Stimulated activated CD8-positive, alpha-beta memory T cell treated with anti-CD3 and anti-CD28 coated beads, Interleukin-12 subunit alpha, Interleukin-12 subunit beta, amount 100 ng/mL, for 24 hours (primary cell): ENCODE measurements at regions not wholly inside any gene's neighbourhood (a gene's known extent, or its start where the extent isn't known, plus 50 kb on each side); places are given as distances from the start of the nearest gene placed in this dataset.
"Not testable (repeated sequence)": the region's sequence is repeated elsewhere in the genome, so short reads cannot be mapped to it uniquely, and the experiment has no call there.

ENCODE experiments used
- DNase-seq: peaks from one replicate; pipeline ENCODE4 v3.0.0-alpha.2; 2020; ENCODE audit errors: extremely low read depth

DNA sequence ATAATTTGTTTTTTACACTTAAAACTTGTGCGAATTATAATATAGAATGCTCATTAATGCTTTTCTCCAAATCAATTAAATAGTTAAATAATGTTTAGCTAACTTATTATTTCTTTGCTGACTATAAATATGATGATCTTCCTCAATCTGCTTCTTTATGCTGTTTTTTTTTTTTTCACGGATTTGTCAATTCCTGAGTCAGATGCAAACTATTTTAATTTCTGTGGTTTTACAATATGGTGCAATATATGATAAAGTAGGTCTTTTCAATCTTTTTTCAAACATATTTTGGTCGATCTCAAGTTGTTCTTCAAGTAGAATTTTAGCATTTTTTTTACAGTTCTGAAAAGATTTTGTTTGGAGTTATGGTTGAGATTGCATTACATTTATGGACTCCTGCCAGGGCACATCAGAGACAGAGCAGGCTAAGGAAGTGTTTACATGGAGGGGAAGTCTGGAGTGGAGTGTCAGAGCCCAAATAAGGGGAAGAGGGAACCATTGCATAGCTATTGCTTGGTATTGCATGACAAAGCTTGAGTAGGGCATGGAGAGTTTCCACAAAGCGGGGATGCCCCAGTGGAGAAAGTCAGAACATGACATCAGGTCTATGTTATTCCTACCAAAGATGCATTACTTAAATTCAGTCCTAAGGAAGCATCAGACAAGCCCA lies 204.4 kb downstream of the OTUD1 start:
- no peak for DNase-seq

DNA sequence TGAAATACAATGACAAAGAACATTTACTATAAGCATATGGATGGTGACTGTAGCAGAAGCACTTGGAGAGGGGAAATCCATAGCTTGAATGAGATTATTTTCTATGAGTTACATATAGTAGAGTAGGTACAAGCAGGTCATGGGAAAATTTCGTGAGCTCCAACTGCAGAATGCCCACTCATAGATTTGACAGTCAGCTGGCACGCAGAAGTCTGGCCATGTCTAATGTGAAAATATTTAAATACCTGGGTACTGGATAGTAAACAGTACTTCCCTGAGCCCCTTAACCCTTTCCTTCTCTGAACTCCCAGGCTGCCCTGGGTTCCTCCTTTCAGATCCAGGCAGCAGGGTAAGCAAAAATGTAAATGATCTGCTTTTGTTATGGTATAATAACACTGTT lies 209.7 kb downstream of the OTUD1 start:
- DNase-seq: no peak

DNA sequence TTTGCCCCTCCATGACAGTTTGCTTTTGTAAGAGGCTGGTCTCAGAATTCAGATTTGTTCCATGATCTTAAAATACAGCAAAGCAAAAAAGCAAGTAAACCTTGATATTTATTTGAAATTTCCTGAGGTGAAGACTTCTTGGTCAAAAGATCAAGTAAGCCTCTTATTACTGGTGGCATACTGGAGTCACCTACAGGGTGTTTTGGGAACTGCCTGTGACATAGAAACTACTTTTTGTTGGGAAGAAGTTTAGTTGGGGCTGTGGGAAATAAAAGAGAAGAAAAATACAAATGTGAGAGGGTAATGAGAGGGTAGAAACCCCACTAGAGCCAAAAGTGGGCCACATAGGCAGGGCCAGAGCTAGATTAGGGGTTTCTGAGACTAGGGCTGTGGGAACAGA lies 217.9 kb downstream of the OTUD1 start:
- no peak for DNase-seq

DNA sequence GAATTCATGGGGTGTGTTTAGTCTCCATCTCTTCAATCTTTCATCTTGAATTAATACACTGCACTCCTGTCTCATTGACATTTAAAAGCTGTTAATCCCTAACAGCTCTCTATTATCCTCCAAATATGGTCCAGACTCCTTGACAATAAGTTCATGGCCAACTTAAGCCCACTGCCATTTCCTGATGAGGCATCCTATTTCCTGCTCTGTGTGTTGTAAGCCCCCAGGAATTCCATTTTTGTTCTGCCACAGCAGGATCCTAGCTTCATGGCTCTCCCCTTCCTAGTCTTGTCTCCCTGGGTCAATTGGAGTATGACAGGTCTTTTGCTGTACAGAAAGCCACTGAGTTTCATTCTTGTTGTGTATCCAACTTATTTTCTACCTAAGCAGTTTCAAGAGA lies 218.8 kb downstream of the OTUD1 start:
- no peak for DNase-seq

DNA sequence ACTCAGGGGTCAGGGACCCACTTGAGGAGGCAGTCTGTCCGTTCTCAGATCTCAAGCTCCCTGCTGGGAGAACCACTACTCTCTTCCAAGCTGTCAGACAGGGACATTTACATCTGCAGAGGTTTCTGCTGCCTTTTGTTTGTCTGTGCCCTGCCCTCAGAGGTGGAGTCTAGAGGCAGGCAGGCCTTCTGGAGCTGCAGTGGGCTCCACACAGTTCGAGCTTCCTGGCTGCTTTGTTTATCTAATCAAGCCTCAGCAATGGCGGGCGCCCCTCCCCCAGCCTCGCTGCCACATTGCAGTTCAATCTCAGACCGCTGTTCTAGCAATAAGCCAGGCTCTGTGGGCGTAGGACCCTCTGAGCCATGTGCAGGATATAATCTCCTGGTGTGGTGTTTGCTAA lies 233.0 kb downstream of the OTUD1 start:
- DNase-seq: not testable (repeated sequence)

DNA sequence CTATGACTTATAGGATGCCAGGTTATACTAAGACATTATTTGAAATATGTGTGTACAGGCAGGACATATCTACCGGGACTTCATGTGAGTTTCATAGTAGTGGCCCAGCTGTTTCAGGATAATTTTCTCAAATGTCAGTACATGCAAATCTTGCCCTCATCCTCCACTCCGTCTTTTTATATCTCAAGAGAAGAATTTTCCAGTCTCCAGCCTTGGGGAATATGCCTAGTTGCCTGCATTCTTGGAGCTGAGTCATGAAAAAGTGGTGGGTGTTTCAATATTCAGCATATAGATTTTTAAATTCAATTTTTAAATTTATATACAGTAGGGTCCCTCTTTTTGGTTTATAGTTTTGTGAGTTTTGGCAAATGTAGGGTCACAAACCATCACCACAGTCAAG lies 236.7 kb downstream of the OTUD1 start:
- no peak for DNase-seq

DNA sequence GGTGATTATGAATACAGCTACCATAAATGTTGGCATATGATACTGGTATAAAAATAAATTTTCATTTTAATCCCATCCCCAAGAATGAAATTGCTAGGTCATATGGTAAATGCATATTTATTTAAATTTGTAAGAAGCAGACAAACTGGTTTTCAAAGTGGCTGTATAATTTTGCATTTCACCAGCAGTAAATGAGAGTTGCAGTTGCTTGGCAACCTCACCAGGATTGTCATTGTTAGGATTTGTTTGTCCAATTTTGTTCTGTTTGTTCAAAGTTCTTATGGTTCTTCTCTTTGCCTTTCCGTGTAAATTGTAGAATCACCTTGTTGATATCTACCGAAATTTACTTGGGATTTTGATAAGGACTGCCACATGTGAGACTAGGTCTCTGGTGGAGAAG lies 237.4 kb downstream of the OTUD1 start:
- DNase-seq: no peak

DNA sequence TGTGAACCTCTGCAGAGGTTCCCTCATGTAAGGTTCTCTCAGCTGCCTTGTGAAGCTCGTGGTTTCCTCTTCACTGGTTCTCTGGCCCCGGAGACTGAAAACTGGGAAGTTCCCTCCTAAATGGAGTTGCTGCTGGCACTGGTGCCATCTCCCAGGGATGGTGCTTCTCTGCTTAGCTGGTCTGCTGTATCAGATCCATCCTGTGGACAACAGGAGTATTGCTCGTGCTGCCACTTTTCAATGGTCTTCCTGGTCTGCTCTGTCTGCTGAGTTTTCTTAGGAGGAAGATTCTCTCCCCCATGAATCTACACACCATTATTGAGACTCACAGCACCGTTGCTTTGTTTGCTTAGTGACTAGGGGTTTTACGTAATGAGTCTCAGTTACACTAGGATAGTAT lies 247.8 kb downstream of the OTUD1 start:
- no peak for DNase-seq

DNA sequence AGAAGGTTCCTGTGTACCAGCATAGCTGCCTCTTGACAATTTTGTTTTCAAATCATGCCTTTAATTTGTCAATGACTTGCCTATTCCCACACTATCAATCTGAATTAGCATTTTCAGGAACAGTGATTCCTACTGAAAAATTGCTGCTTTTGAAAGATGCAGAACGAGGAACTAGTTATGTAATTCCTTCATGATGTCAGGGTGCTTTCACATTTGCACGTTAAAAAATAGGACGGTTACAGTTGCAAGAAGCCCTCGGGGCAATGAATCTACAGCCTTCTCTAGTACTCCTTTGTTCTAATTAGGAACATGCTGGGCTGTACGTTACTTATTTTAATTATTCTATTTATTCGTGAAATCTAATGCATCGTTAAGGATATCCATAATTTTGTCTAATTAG lies 253.9 kb downstream of the OTUD1 start:
- DNase-seq: no peak

DNA sequence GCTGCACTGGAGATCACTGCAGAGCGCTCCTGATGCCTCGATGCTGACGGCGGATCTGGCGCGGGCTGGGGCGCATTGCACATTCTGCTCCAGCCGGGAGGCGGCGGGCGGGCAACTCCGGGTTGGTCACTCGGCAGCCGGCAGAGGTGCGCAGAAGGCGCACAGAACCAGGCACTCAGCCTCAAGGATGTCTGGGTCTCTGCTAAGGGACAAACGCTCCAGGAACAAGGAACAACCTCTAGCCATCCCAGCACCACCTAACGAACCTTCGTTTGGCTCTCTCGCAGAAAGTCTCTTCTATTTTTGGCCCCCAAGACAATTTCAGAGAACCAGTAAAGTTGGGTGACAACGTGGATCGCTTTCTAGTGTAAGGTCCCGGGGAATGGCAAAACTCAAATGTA lies 254.6 kb downstream of the OTUD1 start:
- DNase-seq: no peak

DNA sequence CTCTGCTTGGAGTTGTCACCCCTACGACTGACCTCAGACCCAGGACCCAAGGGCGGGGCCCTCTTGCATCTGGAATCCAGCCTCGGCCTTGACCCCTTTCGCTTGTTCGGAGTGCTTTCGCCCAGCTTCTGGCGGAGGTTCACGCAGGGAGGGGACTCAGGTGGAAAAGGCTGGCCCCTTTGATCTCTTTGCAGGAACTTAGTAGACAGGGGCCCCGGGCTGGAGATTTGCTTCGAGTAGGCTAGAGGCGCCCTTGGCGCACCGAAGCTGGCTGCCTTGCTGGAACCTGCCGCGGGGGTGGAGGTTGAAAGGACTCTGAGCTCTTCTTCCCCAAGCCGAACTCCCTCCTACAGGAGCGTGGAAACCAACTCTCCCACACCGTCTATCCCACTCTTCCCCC lies 255.1 kb downstream of the OTUD1 start:
- DNase-seq: no peak

DNA sequence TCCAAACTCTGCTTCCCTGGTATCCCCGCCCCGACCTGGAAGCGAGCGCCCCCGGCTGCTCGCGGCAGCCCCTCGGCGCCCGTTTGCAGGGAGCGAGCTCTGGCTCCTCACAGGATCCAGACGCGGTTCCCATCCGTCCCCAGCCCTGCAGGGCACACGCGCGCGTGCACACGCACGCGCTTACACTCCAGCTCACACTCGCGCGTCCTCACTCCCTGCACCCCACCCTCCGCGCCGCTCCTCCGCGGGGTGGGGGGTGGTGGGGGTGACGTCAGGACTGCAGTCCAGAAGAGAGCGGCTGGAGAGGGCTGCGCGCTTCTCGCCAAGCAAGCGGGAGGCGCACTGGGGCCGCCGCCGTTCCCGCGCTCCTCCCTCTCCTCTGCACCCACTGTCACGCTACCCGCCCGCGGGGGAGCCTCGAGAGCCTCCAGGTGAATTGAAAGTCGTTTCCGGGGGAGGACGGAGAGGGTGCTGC lies 255.6 kb downstream of the OTUD1 start:
- no peak for DNase-seq

DNA sequence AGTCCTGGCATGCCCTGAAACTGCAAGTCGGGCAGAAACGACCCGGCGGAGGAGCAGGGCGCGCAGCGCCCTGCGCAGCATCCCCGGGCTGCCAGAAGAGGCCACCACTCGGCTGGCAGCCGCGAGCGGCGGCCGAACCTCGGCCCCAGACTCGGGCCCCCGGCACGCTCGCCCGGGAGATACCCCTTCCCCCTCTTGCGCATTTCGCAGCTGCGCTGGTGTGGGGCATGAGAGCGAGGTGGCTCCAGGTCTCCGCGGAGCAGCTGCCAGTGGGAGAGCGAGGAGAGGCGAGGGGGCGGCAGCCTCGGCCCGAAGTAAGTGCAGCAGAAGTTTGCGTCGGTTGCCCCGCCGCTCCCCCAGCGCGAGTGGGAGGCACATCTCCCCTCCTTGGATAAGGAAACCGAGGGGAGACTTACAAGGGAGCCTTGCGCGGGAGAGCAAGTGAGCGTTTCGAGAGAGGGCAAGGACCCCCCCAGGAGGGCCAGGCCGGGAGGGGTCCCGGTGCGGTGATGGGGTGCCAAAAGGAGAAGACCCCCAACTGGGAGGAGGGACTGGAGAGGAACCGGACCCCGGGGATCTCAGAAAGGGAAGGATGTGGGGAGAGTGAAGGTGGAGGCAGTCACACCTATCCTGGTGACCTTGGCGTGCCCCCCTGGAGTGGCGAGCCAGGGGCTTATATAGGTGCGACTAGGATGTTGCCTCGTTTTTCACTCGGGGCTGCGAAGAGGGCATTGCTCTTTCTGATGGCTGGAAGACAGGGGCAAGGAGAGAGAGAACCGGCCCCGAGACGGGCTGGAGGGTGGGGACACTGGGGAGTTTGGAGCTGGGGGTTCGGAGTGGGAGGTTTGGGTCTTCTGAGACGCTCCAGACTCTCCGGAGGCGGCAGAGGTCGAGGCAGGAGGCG lies 256.3 kb downstream of the OTUD1 start:
- no peak for DNase-seq

DNA sequence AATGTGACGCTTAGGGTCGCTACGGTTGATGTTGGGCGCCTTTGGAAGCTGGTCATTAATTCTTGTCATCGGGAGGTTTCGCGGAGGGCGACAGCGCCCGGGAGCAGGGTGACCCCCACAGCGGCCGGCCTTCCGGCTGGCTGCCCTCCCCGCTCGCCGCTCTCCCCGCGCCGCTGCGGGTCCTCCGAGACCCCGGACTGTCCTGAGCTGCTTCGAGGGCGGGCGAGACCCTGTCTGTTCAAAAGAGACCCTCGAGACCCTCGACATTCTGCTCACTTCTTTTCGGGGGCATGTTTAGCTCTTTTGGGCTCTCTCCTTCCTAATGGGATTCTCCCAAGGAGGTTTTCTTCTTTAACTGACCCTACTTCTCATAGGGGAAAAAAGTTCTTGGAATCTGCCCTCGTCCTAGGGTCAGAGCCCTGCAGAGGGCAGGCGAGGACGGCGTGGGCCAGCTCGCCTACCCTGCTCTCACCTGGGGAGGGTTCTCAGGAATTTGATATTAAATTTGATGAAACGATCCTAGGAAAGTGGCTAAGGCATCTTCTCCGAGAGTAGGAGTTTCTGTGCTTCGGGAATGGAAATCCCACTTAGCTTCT lies 257.0 kb downstream of the OTUD1 start:
- no peak for DNase-seq

DNA sequence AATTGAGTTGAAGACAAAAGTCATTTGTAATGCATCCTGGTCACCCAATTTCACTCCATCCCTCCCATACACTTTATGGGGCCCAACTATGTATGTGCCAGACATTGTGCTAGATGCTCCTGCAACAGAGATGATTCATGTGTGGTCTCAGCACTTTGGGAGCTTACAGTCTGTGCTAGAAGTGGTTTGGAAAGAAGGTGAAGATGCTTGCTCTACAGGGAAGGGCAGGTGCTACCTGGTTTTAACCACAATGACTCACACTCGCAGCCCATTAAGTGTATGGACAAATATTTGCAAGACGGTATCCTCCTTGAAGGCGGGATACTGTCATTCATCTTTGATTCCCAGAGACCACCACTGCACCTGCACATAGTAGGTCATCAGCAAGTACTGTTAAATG lies 257.6 kb downstream of the OTUD1 start:
- DNase-seq: no peak

DNA sequence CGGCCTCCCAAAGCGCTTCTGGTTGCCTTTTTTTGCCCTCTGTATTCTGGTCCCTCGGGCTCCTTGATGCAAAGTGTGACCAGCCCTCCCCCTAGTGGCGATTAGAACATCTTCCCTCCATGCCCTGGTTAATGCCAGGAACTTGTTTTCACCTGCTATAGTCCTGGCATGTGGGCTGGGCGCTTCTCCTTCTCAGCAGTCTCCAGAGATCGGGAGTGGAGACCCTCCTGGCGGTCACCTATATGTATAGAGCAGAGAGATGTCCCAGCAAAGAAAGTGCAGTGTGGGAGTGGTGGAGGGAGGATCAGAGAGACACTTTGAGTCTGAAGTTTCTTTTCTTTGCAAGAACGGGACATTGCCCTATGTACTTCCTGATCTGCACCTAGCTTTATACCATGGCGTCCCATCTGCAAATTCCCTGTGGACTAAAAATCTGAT lies 264.1 kb downstream of the OTUD1 start:
- DNase-seq: peak; percentile 5

DNA sequence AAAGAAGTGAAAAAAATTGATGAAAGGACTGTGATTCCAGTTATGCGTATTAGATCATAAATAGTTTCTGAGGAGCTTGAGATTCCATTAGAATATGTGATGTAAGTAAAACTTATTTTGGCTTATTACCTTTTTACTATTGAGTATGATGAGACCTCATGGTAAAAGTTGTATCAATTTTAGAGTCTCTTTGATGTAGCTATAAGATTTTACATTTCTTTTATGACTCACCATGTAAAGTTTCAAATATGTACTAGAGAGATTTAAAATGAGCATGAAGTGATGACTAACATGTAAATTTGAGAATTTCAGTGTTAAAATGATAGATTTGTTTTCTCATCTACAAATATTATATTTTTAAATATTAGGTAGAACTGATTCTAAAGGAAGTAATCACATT lies 276.5 kb downstream of the OTUD1 start:
- DNase-seq: no peak

DNA sequence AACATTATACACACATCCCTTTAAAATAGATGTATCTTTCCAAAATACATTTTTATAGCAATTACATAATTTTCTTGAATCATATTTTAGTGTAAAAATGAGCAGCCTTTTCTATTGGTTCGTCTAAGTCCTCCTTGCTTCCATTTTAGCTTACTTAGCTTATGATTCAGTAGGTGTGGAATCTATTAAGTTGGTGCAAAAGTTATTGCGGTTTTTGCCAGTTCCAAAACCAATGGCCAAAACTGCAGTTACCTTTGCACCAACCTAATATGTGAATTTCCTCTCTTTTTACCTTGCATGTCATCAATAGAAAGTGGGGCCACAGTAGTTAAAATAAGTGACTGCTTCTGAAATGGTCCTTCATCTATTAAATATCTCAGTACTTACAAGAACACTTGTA lies 279.0 kb downstream of the OTUD1 start:
- DNase-seq: no peak

DNA sequence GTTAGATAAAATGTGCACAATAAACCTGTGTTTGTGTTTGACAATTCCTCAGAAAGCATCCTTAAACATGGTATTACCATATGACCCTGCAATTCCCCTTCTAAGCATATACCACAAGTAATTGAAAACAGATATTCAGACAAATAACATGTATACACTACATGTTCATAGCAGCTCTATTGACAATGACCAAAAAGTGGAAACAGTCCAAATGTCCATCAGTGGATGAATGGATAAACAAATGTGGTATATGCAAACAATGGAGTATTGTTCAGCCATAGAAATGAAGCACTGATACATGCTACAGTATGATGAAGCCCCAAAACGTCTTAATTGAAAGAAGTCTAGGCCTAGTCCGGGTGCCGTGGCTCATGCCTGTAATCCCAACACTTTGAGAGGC lies 280.1 kb downstream of the OTUD1 start:
- no peak for DNase-seq

DNA sequence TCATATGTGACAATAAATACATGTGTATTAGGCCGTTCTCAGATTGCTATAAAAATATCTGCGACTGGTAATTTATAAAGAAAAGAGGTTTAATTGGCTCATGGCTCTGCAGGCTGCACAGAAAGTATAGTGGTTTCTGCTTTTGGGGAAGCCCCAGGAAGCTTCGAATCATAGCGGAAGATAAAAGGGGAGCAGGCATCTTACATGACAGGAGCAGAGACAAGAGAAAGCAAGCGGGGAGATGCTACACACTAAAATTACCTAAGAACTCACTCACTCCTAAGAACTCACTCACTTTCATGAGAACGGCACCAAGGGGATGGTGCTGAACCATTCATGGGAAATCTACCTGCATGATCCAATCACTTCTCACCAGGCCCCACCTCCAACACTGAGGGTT lies 284.9 kb downstream of the OTUD1 start:
- no peak for DNase-seq

DNA sequence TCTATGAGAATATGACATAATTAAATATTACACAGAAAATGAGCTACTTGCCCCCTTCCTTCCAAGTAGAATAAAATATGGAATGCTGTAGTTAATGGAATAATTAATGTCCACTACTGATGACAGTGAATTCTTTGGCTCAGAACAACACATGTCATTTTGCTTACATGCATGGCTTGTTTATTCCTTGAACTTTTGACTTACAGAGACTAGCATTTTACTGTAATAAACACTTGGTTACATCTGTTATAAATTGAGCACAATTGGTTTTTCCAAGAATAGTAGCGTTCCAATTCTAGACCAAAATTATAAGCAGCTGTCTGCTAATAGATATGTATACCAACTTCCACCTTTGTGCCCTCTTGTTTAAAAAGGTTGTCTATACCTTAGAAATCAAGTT lies 286.7 kb downstream of the OTUD1 start:
- DNase-seq: no peak

DNA sequence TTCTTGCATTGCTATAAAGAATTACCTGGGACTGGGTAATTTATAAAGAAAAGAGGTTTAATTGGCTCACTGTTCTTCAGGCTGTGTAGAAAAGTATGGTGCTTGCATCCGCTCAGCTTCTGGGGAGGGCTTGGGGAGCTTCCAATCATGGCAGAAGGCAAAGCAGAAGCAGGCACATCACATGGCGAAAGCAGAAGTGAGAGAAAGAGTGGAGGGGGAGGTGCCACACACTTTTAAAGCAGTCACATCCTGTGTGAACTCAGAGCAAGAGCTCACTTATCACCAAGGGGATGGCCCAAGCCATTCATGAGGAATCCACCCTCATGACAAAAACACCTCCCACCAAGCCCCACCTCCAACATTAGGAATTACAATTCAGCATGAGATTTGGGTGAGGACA lies 303.5 kb downstream of the OTUD1 start:
- DNase-seq: no peak

DNA sequence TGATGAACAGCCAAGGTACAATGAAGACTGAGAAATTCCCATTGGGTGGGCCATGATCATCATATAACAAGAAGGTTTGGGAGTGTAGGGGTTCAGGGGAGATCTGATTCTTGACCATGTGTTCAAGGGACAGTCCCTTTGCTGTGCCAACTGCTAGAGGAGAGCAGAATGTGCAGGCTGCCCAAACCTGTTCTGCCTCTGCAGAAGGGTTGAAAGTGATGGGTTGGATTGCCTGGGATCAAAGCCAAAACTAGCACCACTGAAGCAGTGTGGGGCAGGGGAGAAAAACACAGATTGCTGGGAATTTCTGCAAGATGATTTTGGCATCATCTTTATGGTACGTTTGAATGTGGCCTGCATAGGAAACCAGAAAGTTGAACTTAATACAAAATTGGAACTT lies 303.9 kb downstream of the OTUD1 start:
- no peak for DNase-seq
